D721Med (cell line): ENCODE measurements at regions not wholly inside any gene's neighbourhood (a gene's known extent, or its start where the extent isn't known, plus 50 kb on each side); places are given as distances from the start of the nearest gene placed in this dataset.

Experiments used
- DNase-seq: peaks from one replicate; pipeline ENCODE4 v3.0.0; 2011; ENCODE audit warnings: low spot score; ENCODE audit not compliant: insufficient read length
- FAIRE-seq: peaks from 2 replicates; lab custom pipeline; 2011; peaks lifted over from hg19 to GRCh38; lab: Jason Lieb, UNC
- TF ChIP-seq, protein P1 (sequence below): IDR thresholded peaks from 2 replicates; pipeline ENCODE4 v1.5.1; 2012; ENCODE audit warnings: mild to moderate bottlenecking, control low read depth; ENCODE audit not compliant: insufficient read depth; ENCODE audit errors: missing control alignments

DNA sequence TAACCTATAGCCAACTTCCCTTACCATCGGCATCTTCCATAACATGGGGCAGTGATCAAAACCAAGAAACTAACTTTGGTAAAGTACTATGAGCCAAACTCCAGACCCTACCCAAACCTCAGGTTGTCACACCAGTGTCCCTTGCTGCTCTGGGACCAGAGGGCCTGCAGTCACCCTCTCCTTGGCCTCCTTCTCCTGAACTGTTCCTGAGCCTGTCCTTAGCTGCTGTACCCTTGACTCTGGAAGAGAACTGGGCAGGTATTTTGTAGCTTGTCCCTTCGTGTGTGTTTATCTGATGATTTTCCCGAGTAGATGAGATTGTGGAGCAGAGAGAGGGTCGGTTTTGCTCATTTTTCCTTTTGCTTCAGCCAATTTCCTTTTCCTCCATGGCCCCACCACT is 240.4 kb downstream of the SYK start:
- no peak for FAIRE-seq
- DNase-seq = no peak
- TF ChIP-seq, protein P1, sequence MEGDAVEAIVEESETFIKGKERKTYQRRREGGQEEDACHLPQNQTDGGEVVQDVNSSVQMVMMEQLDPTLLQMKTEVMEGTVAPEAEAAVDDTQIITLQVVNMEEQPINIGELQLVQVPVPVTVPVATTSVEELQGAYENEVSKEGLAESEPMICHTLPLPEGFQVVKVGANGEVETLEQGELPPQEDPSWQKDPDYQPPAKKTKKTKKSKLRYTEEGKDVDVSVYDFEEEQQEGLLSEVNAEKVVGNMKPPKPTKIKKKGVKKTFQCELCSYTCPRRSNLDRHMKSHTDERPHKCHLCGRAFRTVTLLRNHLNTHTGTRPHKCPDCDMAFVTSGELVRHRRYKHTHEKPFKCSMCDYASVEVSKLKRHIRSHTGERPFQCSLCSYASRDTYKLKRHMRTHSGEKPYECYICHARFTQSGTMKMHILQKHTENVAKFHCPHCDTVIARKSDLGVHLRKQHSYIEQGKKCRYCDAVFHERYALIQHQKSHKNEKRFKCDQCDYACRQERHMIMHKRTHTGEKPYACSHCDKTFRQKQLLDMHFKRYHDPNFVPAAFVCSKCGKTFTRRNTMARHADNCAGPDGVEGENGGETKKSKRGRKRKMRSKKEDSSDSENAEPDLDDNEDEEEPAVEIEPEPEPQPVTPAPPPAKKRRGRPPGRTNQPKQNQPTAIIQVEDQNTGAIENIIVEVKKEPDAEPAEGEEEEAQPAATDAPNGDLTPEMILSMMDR = no peak

DNA sequence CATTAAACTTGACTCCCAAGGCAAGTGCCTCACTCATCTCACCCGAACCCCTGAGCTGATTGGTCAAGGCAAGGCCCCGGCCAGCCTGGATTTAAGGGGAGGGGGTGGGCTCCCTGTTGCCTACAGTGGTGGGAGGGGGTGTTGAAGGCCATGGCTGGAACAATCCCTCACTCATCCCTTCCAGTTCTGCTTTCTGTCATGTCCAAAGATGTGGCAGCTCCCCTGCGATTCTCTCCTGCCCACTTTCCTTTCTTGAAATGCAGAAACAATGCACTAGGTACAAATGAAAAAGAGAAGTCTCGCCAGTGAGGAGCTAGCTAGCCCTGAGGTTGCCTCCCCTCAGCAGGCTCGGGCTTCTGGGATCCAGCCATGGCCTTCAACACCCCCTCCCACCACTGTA is 240.9 kb downstream of the SYK start:
- FAIRE-seq (no peak), DNase-seq (no peak)
- TF ChIP-seq, protein P1 = no peak

DNA sequence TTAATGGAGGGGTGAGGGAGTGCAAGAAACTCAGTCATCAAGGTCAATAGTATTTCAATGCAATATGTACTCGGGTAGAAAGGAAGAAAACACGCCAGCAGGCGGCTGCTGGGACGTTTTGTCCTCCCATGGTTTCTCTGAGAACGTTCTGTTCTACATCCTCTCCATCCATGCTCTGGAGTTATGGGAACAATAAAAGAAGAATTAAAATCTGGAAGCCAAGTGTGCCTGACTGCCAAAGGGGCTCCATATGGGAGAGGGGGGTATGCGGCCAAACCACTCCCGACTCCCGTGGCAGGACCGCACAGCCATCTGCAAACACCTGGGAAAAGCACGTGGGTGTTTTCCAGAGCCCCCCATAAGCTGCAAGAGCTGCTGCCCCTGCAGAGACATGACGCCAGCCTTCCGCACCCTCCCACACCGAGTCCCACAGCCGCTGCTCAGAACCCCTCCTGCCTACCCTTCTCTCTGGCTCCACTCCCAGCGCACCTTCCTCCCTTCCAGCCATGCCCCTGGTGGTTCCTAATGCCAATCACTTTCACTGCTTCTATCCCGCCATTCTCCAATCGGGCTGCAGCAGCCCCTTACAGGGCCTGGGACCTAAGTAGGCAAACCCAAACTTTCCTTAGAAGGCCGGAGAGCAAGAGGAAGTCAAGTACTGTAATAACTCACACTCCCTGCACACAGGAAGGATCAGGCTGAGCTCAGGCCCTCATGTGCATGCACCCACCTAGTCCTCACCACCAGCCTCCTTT is 241.6 kb downstream of the SYK start:
- FAIRE-seq = no peak
- TF ChIP-seq, protein P1 = no peak
- no peak for DNase-seq

DNA sequence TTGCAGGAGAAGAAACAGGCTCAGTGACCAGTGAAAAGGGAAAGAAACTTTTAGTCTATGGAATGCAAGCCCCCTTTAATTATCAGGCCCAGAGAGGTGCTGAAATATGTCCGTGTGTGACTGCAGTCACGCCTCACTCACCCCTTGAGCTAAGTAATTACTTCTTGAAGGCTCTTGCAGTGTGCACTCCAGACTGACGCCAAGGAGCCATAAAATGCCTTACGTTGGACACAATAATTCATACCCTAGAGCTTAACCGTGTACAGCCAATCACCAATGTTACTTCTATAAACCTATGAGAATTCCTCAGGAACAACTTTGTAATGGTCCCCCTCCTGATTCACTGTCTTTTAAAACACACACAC is 242.2 kb downstream of the SYK start:
- FAIRE-seq (no peak), DNase-seq (no peak)
- TF ChIP-seq, protein P1 = no peak

DNA sequence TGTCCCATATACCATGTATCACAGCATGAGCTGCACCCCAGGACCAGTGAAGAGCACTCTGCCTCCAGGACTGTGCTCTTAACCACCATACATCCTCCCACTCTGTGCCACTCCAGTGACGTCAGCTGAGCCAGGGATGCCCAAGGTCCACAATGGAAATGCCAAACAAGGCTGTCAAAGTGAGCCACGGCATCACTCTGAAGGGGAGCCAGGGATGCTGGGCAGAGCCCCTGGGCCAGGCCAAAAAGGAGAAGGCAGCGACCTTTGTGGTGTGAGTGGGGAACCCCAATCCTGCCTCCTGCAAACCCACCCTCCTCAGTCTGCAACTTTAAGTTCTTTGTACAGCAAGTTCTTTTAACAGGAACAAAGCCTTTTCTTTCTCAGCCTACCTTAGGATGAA is 242.7 kb downstream of the SYK start:
- FAIRE-seq (no peak), DNase-seq (no peak)
- TF ChIP-seq, protein P1 = no peak

DNA sequence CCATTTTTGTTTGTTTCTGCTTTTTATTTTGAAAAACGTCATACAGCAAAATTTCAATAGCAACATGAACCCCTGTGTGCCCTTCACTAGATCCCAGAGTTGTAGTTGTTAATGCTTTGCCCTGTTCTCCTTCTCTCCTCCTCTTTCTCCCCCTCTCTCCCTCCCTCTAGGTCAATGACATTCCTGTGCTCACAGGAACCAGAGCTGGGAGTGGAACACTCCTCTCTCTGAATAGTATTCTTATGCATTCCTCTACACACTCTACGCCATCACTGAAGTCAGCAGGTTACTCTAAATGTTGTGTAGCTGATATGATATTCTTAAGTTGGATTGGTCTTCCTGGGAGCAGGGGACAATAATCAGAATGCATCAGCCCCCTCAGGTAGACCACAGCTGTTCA is 243.4 kb downstream of the SYK start:
- FAIRE-seq (no peak), DNase-seq (no peak)
- TF ChIP-seq, protein P1 = no peak

DNA sequence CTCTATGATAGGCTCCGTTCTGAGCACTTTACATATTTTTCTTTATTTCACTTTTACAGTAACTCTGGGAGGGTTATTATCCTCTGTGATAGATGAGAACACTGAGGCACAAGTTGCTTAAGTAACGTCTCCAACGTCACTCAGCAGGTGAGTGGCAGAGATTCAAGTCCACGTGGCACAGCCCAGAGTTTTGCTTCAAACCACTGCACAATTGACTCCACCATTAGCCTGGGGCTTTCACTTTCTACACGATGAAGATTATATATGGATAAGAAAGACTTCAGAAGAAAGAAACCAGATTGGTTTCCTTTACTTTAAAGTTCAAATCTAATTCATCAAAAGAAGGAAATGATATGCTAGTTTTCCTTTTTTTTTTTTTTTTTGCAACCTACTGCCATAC is 245.9 kb downstream of the SYK start:
- DNase-seq (no peak), FAIRE-seq (no peak)
- TF ChIP-seq, protein P1 = no peak
